H9 (cell line): ENCODE measurements at regions not wholly inside any gene's neighbourhood (a gene's known extent, or its start where the extent isn't known, plus 50 kb on each side); places are given as distances from the start of the nearest gene placed in this dataset.

ENCODE experiments used
- DNase-seq: peaks from one replicate; pipeline ENCODE4 v3.0.0-alpha.2; 2017
- H2AFZ ChIP-seq: one replicate; pipeline ENCODE4 v1.6.1; 2013; ENCODE audit warnings: mild to moderate bottlenecking, low read length, control low read depth, moderate library complexity
- H2AK5ac ChIP-seq: 2 replicates; pipeline ENCODE4 v1.6.1; 2013; ENCODE audit warnings: low read length, control low read depth, mixed read lengths; ENCODE audit not compliant: insufficient read length
- H2BK120ac ChIP-seq: one replicate; pipeline ENCODE4 v1.6.1; 2013; ENCODE audit warnings: low read depth, mild to moderate bottlenecking, low read length, control low read depth, inconsistent platforms; ENCODE audit not compliant: poor library complexity, severe bottlenecking
- H2BK12ac ChIP-seq: 2 replicates; pipeline ENCODE4 v1.6.1; 2013; ENCODE audit warnings: low read length, control low read depth, mixed read lengths, low read depth; ENCODE audit not compliant: insufficient read length
- H2BK15ac ChIP-seq: 2 replicates; pipeline ENCODE4 v1.6.1; 2013; ENCODE audit warnings: low read depth, low read length, control low read depth
- H2BK20ac ChIP-seq: one replicate; pipeline ENCODE4 v1.6.1; 2013; ENCODE audit warnings: low read depth, mild to moderate bottlenecking, low read length, control low read depth, inconsistent platforms; ENCODE audit not compliant: poor library complexity, severe bottlenecking
- H2BK5ac ChIP-seq: 2 replicates; pipeline ENCODE4 v1.6.1; 2013; ENCODE audit warnings: low read length, control low read depth, mixed read lengths; ENCODE audit not compliant: insufficient read length
- H3K14ac ChIP-seq: 2 replicates; pipeline ENCODE4 v1.6.1; 2013; ENCODE audit warnings: low read length, control low read depth; ENCODE audit not compliant: insufficient read depth
- H3K18ac ChIP-seq: 2 replicates; pipeline ENCODE4 v1.6.1; 2013; ENCODE audit warnings: low read depth, mild to moderate bottlenecking, mixed read lengths, low read length, control low read depth; ENCODE audit not compliant: insufficient read length
- H3K23ac ChIP-seq: 2 replicates; pipeline ENCODE4 v1.6.1; 2013; ENCODE audit warnings: low read length, control low read depth, mixed read lengths, low read depth; ENCODE audit not compliant: insufficient read length
- H3K23me2 ChIP-seq: 2 replicates; pipeline ENCODE4 v1.6.1; 2013; ENCODE audit warnings: low read depth, mild to moderate bottlenecking, mixed read lengths, low read length, control low read depth; ENCODE audit not compliant: insufficient read length, poor library complexity, severe bottlenecking
- H3K27ac ChIP-seq: 2 replicates; pipeline ENCODE4 v1.5.1; 2013; ENCODE audit warnings: low read length, control low read depth, mixed read lengths, low read depth; ENCODE audit not compliant: insufficient read length
- H3K27me3 ChIP-seq: 2 replicates; pipeline ENCODE4 v1.6.1; 2013; ENCODE audit warnings: low read length, control low read depth, inconsistent platforms; ENCODE audit not compliant: insufficient read depth
- H3K4ac ChIP-seq: 2 replicates; pipeline ENCODE4 v1.6.1; 2013; ENCODE audit warnings: low read depth, mild to moderate bottlenecking, control low read depth, inconsistent platforms, low read length, moderate library complexity
- H3K4me1 ChIP-seq: 2 replicates; pipeline ENCODE4 v1.6.1; 2013; ENCODE audit warnings: low read length, control low read depth, inconsistent platforms; ENCODE audit not compliant: insufficient read depth
- H3K4me2 ChIP-seq: 2 replicates; pipeline ENCODE4 v1.6.1; 2013; ENCODE audit warnings: low read length, control low read depth, mixed read lengths; ENCODE audit not compliant: insufficient read length, insufficient read depth
- H3K56ac ChIP-seq: 2 replicates; pipeline ENCODE4 v1.6.1; 2013; ENCODE audit warnings: low read depth, mild to moderate bottlenecking, mixed read lengths, low read length, control low read depth; ENCODE audit not compliant: insufficient read length
- H3K79me1 ChIP-seq: 2 replicates; pipeline ENCODE4 v1.6.1; 2013; ENCODE audit warnings: low read depth, mild to moderate bottlenecking, moderate library complexity, low read length, control low read depth, inconsistent platforms; ENCODE audit not compliant: insufficient read depth, poor library complexity, severe bottlenecking
- H3K79me2 ChIP-seq: 2 replicates; pipeline ENCODE4 v1.6.1; 2013; ENCODE audit warnings: low read length, control low read depth, inconsistent platforms; ENCODE audit not compliant: insufficient read depth
- H3K9ac ChIP-seq: 2 replicates; pipeline ENCODE4 v1.6.1; 2013; ENCODE audit warnings: low read length, control low read depth, mixed read lengths; ENCODE audit not compliant: insufficient read length; ENCODE audit errors: extremely low read depth
- H3K9me3 ChIP-seq: one replicate; pipeline ENCODE4 v1.6.1; 2013; ENCODE audit warnings: low read depth, low read length, inconsistent platforms; ENCODE audit not compliant: control insufficient read depth
- H3T11ph ChIP-seq: one replicate; pipeline ENCODE4 v1.6.1; 2013; ENCODE audit warnings: mild to moderate bottlenecking, low read length, control low read depth, inconsistent platforms
- H4K20me1 ChIP-seq: one replicate; pipeline ENCODE4 v1.6.1; 2013; ENCODE audit not compliant: control insufficient read depth, insufficient read length, insufficient read depth
- H4K5ac ChIP-seq: 2 replicates; pipeline ENCODE4 v1.6.1; 2013; ENCODE audit warnings: low read depth, mild to moderate bottlenecking, mixed read lengths, low read length, control low read depth; ENCODE audit not compliant: insufficient read length
- H4K8ac ChIP-seq: replicated peaks from 2 replicates; pipeline ENCODE4 v1.6.1; 2013; ENCODE audit warnings: low read length, control low read depth, mixed read lengths, low read depth; ENCODE audit not compliant: insufficient read length
- H4K91ac ChIP-seq: 2 replicates; pipeline ENCODE4 v1.6.1; 2013; ENCODE audit warnings: low read depth, mild to moderate bottlenecking, moderate library complexity, mixed read lengths, low read length, control low read depth; ENCODE audit not compliant: insufficient read length
- H3K27ac Mint-ChIP-seq, 3 experiments: 2 replicates in 2 of 3; 3 replicates in 1 of 3; pipeline ENCODE4 v1.8.0; 2020 to 2021; ENCODE audit warnings: mixed read lengths in 3 of 3, mild to moderate bottlenecking in 1 of 3, moderate library complexity in 1 of 3
- H3K27me3 Mint-ChIP-seq: 2 replicates; pipeline ENCODE4 v1.8.0; 2021; ENCODE audit warnings: low read depth, mild to moderate bottlenecking, moderate library complexity, mixed read lengths
- H3K36me3 Mint-ChIP-seq, 3 experiments: 2 replicates in 2 of 3; 3 replicates in 1 of 3; pipeline ENCODE4 v1.8.0; 2020 to 2021; ENCODE audit warnings: low read depth in 3 of 3, mixed read lengths in 3 of 3; ENCODE audit not compliant: insufficient read depth in 1 of 3
- H3K4me1 Mint-ChIP-seq, 2 experiments: 2 replicates each; pipeline ENCODE4 v1.8.0; 2020; ENCODE audit warnings: mixed read lengths in 2 of 2
- H3K4me3 Mint-ChIP-seq, 2 experiments: 2 replicates in 1 of 2; 3 replicates in 1 of 2; pipeline ENCODE4 v1.8.0; 2020 to 2021; ENCODE audit warnings: mild to moderate bottlenecking in 2 of 2, mixed read lengths in 2 of 2, moderate library complexity in 1 of 2
- H3K9me3 Mint-ChIP-seq, 2 experiments: 2 replicates in 1 of 2; 3 replicates in 1 of 2; pipeline ENCODE4 v1.8.0; 2020; ENCODE audit warnings: mild to moderate bottlenecking in 2 of 2, mixed read lengths in 2 of 2, moderate library complexity in 1 of 2
- WGBS: extraction: QIAGEN DNeasy Blood & Tissue Kit; methylation state at CpG from one replicate; pipeline ENCODE4 v1.1.7; 2013; ENCODE audit warnings: missing lambda C conversion rate, low lambda C conversion rate, mixed read lengths; ENCODE audit not compliant: insufficient read length; ENCODE audit errors: extremely low coverage; 5-methylcytosine and 5-hydroxymethylcytosine counted together
- TF ChIP-seq, protein P1 (sequence below): fragments of 200-600 bp; sonication (generic); conservative IDR thresholded peaks from 3 replicates; pipeline ENCODE4 v1.8.0; 2021; ENCODE audit warnings: antibody characterized with exemption, mild to moderate bottlenecking

DNA sequence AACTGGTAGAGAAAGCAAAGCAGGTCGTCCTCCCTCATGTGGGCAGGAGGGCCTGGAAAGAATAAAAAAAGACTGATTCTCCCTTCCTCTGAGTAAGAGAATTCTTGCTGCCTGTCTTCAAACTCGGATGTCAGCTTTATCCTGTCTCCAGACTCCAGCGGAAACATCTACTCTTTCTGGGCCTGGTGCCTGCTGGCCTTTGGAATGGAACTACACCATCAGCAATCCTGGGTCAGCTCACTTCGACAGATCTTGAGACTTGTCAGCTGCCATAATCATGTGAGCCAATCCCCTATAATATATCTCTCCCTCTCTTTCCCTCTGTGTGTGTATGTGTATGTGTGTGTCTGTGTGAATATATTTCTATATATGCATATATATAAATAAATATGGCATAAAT, 411.0 kb upstream of the DPP6 start:
- Histone ChIP-seq H3K23me2 (no peaks in the 10 kb centered on the region), H3K9ac (no peak overlapping the region), H2AFZ (no peak overlapping the region), H2BK15ac (no peak overlapping the region), H4K8ac (no peak overlapping the region), H4K20me1 (no peaks in the 10 kb centered on the region), H3K56ac (no peak overlapping the region), H3K4me1 (no peaks in the 10 kb centered on the region), H3K4me2 (no peak overlapping the region), H3T11ph (no peak overlapping the region), H3K79me1 (no peaks in the 10 kb centered on the region), H3K14ac (no peak overlapping the region), H3K4ac (no peak overlapping the region), H3K9me3 (peaks cover 11% of the 10 kb centered on the region), H4K91ac (no peak overlapping the region), H3K18ac (no peak overlapping the region), H2BK120ac (no peak overlapping the region), H3K79me2 (no peaks in the 10 kb centered on the region), H4K5ac (no peak overlapping the region), H2BK5ac (no peak overlapping the region), H2AK5ac (no peak overlapping the region), H2BK12ac (no peak overlapping the region), H3K27ac (no peak overlapping the region), H3K23ac (no peak overlapping the region), H3K27me3 (no peaks in the 10 kb centered on the region), H2BK20ac (no peak overlapping the region)
- Mint-ChIP-seq H3K4me1 (no peaks in the 10 kb centered on the region), H3K27ac (no peak overlapping the region), H3K36me3 (peaks cover 5 to 32% (median 12%) of the 10 kb centered on the region in 3 experiments), H3K27me3 (peaks cover 1% of the 10 kb centered on the region), H3K4me3 (no peak overlapping the region), H3K9me3 (peaks cover 86 to 93% of the 10 kb centered on the region in 2 experiments)
- TF ChIP-seq, protein P1, sequence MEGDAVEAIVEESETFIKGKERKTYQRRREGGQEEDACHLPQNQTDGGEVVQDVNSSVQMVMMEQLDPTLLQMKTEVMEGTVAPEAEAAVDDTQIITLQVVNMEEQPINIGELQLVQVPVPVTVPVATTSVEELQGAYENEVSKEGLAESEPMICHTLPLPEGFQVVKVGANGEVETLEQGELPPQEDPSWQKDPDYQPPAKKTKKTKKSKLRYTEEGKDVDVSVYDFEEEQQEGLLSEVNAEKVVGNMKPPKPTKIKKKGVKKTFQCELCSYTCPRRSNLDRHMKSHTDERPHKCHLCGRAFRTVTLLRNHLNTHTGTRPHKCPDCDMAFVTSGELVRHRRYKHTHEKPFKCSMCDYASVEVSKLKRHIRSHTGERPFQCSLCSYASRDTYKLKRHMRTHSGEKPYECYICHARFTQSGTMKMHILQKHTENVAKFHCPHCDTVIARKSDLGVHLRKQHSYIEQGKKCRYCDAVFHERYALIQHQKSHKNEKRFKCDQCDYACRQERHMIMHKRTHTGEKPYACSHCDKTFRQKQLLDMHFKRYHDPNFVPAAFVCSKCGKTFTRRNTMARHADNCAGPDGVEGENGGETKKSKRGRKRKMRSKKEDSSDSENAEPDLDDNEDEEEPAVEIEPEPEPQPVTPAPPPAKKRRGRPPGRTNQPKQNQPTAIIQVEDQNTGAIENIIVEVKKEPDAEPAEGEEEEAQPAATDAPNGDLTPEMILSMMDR, result no peak
- WGBS, result no CpG with 5 or more reads among the region's 4 CpGs
- no peak for DNase-seq
